Midbrain (tissue), 1 donor: ENCODE measurements at regions not wholly inside any gene's neighbourhood (a gene's known extent, or its start where the extent isn't known, plus 50 kb on each side); places are given as distances from the start of the nearest gene placed in this dataset.
A peak's percentile ranks its signal among the peaks of the same experiment; 100 is the strongest.

Source experiments
- DNase-seq: peaks from one replicate; lab custom pipeline; 2025; lab: John Stamatoyannopoulos, UW

- DNase-seq: no peak
Observed at GRCh38 chr1:239008568-239008967, 377.8 kb upstream of the CHRM3 start.

GRCh38 chr1:239006276-239006675 is 380.1 kb upstream of the CHRM3 start:
- no peak for DNase-seq

GRCh38 chr1:238999944-239000343 is 386.4 kb upstream of the CHRM3 start:
- DNase-seq: no peak

GRCh38 chr1:238998577-238998976 is 387.8 kb upstream of the CHRM3 start:
- no peak for DNase-seq

GRCh38 chr1:238991765-238992495 is 394.4 kb upstream of the CHRM3 start:
- DNase-seq: no peak

GRCh38 chr1:238985312-238985711 is 401.1 kb upstream of the CHRM3 start:
- no peak for DNase-seq

- no peak for DNase-seq
Observed at GRCh38 chr1:238982736-238983135, 403.6 kb upstream of the CHRM3 start.

GRCh38 chr1:238981317-238981933 is 404.9 kb upstream of the CHRM3 start:
- no peak for DNase-seq

- no peak for DNase-seq
Observed at GRCh38 chr1:238980053-238980452, 406.3 kb upstream of the CHRM3 start.

GRCh38 chr1:238964631-238965030 is 421.7 kb upstream of the CHRM3 start:
- DNase-seq: no peak

GRCh38 chr1:238962941-238963340 is 423.4 kb upstream of the CHRM3 start:
- no peak for DNase-seq

- no peak for DNase-seq
Observed at GRCh38 chr1:238961790-238962189, 424.6 kb upstream of the CHRM3 start.

GRCh38 chr1:238960071-238960470 is 426.3 kb upstream of the CHRM3 start:
- no peak for DNase-seq

GRCh38 chr1:238955934-238956333 is 430.4 kb upstream of the CHRM3 start:
- DNase-seq: no peak

- no peak for DNase-seq
Observed at GRCh38 chr1:238954865-238955264, 431.5 kb upstream of the CHRM3 start.

- DNase-seq: no peak
Observed at GRCh38 chr1:238953448-238954010, 432.8 kb upstream of the CHRM3 start.

GRCh38 chr1:238951809-238952208 is 434.6 kb upstream of the CHRM3 start:
- peak; percentile 34 for DNase-seq

GRCh38 chr1:238950784-238951183 is 435.6 kb upstream of the CHRM3 start:
- DNase-seq: no peak

GRCh38 chr1:238950017-238950416 is 436.4 kb upstream of the CHRM3 start:
- no peak for DNase-seq

- no peak for DNase-seq
Observed at GRCh38 chr1:238944028-238944427, 442.3 kb upstream of the CHRM3 start.

GRCh38 chr1:238927899-238928298 is 458.5 kb upstream of the CHRM3 start:
- no peak for DNase-seq

GRCh38 chr1:238916828-238917227 is 469.5 kb upstream of the CHRM3 start:
- DNase-seq: no peak

GRCh38 chr1:238914346-238914745 is 472.0 kb upstream of the CHRM3 start:
- DNase-seq: no peak

GRCh38 chr1:238913210-238913609 is 473.2 kb upstream of the CHRM3 start:
- no peak for DNase-seq
